Peyer's patch (tissue), 4 donors: ENCODE measurements at regions not wholly inside any gene's neighbourhood (a gene's known extent, or its start where the extent isn't known, plus 50 kb on each side); places are given as distances from the start of the nearest gene placed in this dataset.

Experiments used
- CTCF ChIP-seq, 6 experiments: fragments of 450-650 bp in 4 of 6; fragments of 200-600 bp in 2 of 6; sonication (generic) in 1 of 6; IDR thresholded peaks; one replicate each; pipeline ENCODE4 v1.5.1; 2017 to 2019; ENCODE audit warnings: antibody characterized with exemption in 6 of 6, mild to moderate bottlenecking in 3 of 6, moderate library complexity in 1 of 6
- POLR2A ChIP-seq, 2 donors: fragments of 450-650 bp; IDR thresholded peaks; one replicate each; pipeline ENCODE4 v1.5.1; 2017; ENCODE audit warnings: antibody characterized with exemption in 2 of 2, mild to moderate bottlenecking in 2 of 2, moderate library complexity in 2 of 2

- no peak for TF ChIP-seq POLR2A (IDR thresholded peaks at IDR 0.05)
- TF ChIP-seq CTCF (IDR thresholded peaks at IDR 0.05), result peak in 1 of 6 experiments; percentile 3
Measured at GRCh38 chr15:29403772-29404171, 134.2 kb upstream of the NSMCE3 start.
